Peyer's patch (tissue), 4 donors: ENCODE measurements at regions not wholly inside any gene's neighbourhood (a gene's known extent, or its start where the extent isn't known, plus 50 kb on each side); places are given as distances from the start of the nearest gene placed in this dataset.

ENCODE experiments used
- CTCF ChIP-seq, 6 experiments: fragments of 450-650 bp in 4 of 6; fragments of 200-600 bp in 2 of 6; sonication (generic) in 1 of 6; IDR thresholded peaks; one replicate each; pipeline ENCODE4 v1.5.1; 2017 to 2019; ENCODE audit warnings: antibody characterized with exemption in 6 of 6, mild to moderate bottlenecking in 3 of 6, moderate library complexity in 1 of 6
- POLR2A ChIP-seq, 2 donors: fragments of 450-650 bp; IDR thresholded peaks; one replicate each; pipeline ENCODE4 v1.5.1; 2017; ENCODE audit warnings: antibody characterized with exemption in 2 of 2, mild to moderate bottlenecking in 2 of 2, moderate library complexity in 2 of 2

GRCh38 chr6:1215023-1215422, 96.9 kb upstream of the FOXQ1 start:
- no peak for TF ChIP-seq CTCF (IDR thresholded peaks at IDR 0.05)
- no peak for TF ChIP-seq POLR2A (IDR thresholded peaks at IDR 0.05)
